KMS-11 (cell line): ENCODE measurements at regions not wholly inside any gene's neighbourhood (a gene's known extent, or its start where the extent isn't known, plus 50 kb on each side); places are given as distances from the start of the nearest gene placed in this dataset.

Experiments used
- H2AFZ ChIP-seq: fragments of 200-600 bp; sonication (generic); 2 replicates; pipeline ENCODE4 v1.6.1; 2016; ENCODE audit warnings: antibody characterized with exemption, mixed run types, low read depth
- H3K27ac ChIP-seq: fragments of 200-600 bp; sonication (generic); 2 replicates; pipeline ENCODE4 v1.6.1; 2016; ENCODE audit warnings: mild to moderate bottlenecking, mixed run types
- H3K27me3 ChIP-seq: fragments of 200-600 bp; sonication (generic); 2 replicates; pipeline ENCODE4 v1.6.1; 2017; ENCODE audit warnings: mild to moderate bottlenecking, low read depth, mixed run types, moderate library complexity; ENCODE audit not compliant: insufficient read depth
- H3K36me3 ChIP-seq: fragments of 200-600 bp; sonication (generic); 2 replicates; pipeline ENCODE4 v1.6.1; 2017; ENCODE audit warnings: mild to moderate bottlenecking, mixed run types; ENCODE audit not compliant: insufficient read depth
- H3K4me1 ChIP-seq: fragments of 200-600 bp; sonication (generic); 2 replicates; pipeline ENCODE4 v1.6.1; 2016; ENCODE audit warnings: mild to moderate bottlenecking, low read depth, mixed run types; ENCODE audit not compliant: poor library complexity, severe bottlenecking
- H3K4me2 ChIP-seq: fragments of 200-600 bp; sonication (generic); 2 replicates; pipeline ENCODE4 v1.7.0; 2016; ENCODE audit warnings: mild to moderate bottlenecking, mixed run types
- H3K4me3 ChIP-seq: fragments of 200-600 bp; sonication (generic); IDR thresholded peaks from 2 replicates; pipeline ENCODE4 v1.6.1; 2017; ENCODE audit warnings: low read depth, low read length, mixed read lengths; ENCODE audit not compliant: insufficient read depth
- H3K79me2 ChIP-seq: fragments of 200-600 bp; sonication (generic); 2 replicates; pipeline ENCODE4 v1.6.1; 2016; ENCODE audit warnings: low read depth, mixed run types; ENCODE audit not compliant: insufficient read depth
- H3K9ac ChIP-seq: fragments of 200-600 bp; sonication (generic); 2 replicates; pipeline ENCODE4 v1.6.1; 2016; ENCODE audit warnings: mild to moderate bottlenecking, mixed run types
- H4K20me1 ChIP-seq: fragments of 200-600 bp; sonication (generic); 2 replicates; pipeline ENCODE4 v1.6.1; 2016; ENCODE audit warnings: mild to moderate bottlenecking, mixed run types; ENCODE audit not compliant: insufficient read depth
- TF ChIP-seq, protein P1 (sequence below): fragments of 200-600 bp; sonication (generic); conservative IDR thresholded peaks from 2 replicates; pipeline ENCODE4 v1.6.1; 2017; ENCODE audit warnings: low read depth, mild to moderate bottlenecking, antibody characterized with exemption, low read length, moderate library complexity, mixed read lengths

DNA sequence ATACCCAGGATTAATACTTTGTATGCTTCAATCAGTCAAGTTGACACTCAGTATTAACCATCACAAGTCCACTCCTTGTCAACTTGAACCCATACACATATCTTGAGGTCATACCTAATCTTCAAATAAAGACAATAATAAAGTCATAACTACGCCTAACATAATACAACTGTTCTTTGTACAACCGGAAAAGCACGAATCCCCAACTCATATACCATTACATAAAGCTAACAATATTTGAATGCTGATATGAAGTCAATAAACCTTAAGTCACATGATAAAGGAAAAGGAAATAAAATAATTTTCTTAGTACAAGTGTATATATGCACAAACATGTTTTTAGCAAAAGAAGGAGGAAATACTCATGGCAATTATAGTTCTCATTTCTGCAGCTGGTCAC, 770.6 kb upstream of the GYPC start:
- Histone ChIP-seq H3K36me3 (no peaks in the 10 kb centered on the region), H3K4me1 (no peaks in the 10 kb centered on the region), H3K4me3 (no peak overlapping the region), H3K27me3 (no peaks in the 10 kb centered on the region), H3K4me2 (no peak overlapping the region), H2AFZ (no peak overlapping the region), H4K20me1 (no peaks in the 10 kb centered on the region), H3K79me2 (no peaks in the 10 kb centered on the region), H3K27ac (no peak overlapping the region), H3K9ac (no peak overlapping the region)
- TF ChIP-seq, protein P1, sequence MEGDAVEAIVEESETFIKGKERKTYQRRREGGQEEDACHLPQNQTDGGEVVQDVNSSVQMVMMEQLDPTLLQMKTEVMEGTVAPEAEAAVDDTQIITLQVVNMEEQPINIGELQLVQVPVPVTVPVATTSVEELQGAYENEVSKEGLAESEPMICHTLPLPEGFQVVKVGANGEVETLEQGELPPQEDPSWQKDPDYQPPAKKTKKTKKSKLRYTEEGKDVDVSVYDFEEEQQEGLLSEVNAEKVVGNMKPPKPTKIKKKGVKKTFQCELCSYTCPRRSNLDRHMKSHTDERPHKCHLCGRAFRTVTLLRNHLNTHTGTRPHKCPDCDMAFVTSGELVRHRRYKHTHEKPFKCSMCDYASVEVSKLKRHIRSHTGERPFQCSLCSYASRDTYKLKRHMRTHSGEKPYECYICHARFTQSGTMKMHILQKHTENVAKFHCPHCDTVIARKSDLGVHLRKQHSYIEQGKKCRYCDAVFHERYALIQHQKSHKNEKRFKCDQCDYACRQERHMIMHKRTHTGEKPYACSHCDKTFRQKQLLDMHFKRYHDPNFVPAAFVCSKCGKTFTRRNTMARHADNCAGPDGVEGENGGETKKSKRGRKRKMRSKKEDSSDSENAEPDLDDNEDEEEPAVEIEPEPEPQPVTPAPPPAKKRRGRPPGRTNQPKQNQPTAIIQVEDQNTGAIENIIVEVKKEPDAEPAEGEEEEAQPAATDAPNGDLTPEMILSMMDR: no peak

DNA sequence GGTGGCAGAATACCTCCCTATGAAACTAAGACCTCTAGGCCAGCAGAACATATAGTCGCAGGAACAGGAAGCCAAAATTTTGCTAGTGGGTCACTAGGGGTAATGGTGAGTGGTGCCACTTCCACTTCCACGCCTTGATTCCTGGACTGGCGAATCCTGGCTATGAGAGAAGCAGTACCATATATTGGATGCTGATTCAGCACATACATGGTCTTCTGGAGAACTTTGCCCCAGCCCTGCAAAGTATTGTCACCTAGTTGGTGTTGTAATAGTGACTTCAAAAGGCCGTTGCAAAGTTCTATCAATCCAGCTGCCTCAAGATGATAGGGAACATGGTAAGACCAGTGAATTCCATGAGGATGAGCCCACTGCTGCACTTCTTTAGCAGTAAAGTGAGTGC, 769.8 kb upstream of the GYPC start:
- H3K79me2 ChIP-seq: no peaks in the 10 kb centered on the region
- no peaks in the 10 kb centered on the region for H3K27me3 ChIP-seq
- H3K4me1 ChIP-seq: no peaks in the 10 kb centered on the region
- no peaks in the 10 kb centered on the region for H4K20me1 ChIP-seq
- no peak overlapping the region for H3K27ac ChIP-seq
- TF ChIP-seq, protein P1: no peak
- H3K36me3 ChIP-seq: no peaks in the 10 kb centered on the region
- no peak overlapping the region for H2AFZ ChIP-seq
- H3K9ac ChIP-seq: no peak overlapping the region
- H3K4me3 ChIP-seq: no peak overlapping the region
- H3K4me2 ChIP-seq: no peak overlapping the region

DNA sequence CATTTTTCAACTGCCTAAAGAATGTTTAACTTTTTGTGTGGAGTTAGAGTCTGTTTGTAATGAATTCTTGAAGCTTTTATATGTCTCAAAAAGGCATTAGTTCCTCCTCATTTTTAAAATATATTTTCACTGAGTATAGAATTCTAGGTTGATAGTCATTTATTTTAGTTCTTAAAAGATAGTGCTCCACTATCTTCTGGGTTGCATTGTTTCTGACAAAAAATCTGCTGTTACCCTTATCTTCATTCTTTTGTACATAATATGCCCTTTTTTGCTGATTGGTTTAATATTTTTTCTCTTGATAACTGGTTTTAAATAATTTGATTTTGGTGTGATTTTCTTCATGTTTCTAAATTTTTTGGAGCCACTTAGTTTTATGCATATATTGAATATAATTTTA, 754.7 kb upstream of the GYPC start:
- no peak overlapping the region for H3K27ac ChIP-seq
- no peaks in the 10 kb centered on the region for H4K20me1 ChIP-seq
- no peak overlapping the region for H3K4me3 ChIP-seq
- H2AFZ ChIP-seq: no peak overlapping the region
- no peaks in the 10 kb centered on the region for H3K79me2 ChIP-seq
- H3K9ac ChIP-seq: no peak overlapping the region
- no peaks in the 10 kb centered on the region for H3K4me1 ChIP-seq
- TF ChIP-seq, protein P1: no peak
- no peaks in the 10 kb centered on the region for H3K27me3 ChIP-seq
- H3K4me2 ChIP-seq: no peak overlapping the region
- no peaks in the 10 kb centered on the region for H3K36me3 ChIP-seq

GRCh38 chr2:125925891-125926546, 729.9 kb upstream of the GYPC start:
- H3K9ac ChIP-seq: no peak overlapping the region
- no peak overlapping the region for H2AFZ ChIP-seq
- no peak overlapping the region for H3K4me3 ChIP-seq
- H3K36me3 ChIP-seq: no peaks in the 10 kb centered on the region
- no peaks in the 10 kb centered on the region for H4K20me1 ChIP-seq
- no peaks in the 10 kb centered on the region for H3K79me2 ChIP-seq
- no peaks in the 10 kb centered on the region for H3K4me1 ChIP-seq
- TF ChIP-seq, protein P1: no peak
- no peaks in the 10 kb centered on the region for H3K27me3 ChIP-seq
- H3K4me2 ChIP-seq: no peak overlapping the region
- H3K27ac ChIP-seq: no peak overlapping the region
